BLaER1 treated with 17β-estradiol and CSF1 and Interleukin-3, amounts not matched to agents 10 nM and 100 nM (cell line): ENCODE measurements at regions not wholly inside any gene's neighbourhood (a gene's known extent, or its start where the extent isn't known, plus 50 kb on each side); places are given as distances from the start of the nearest gene placed in this dataset.

Experiments used
- H3K27ac ChIP-seq, 11 experiments: shearing (Covaris generic); formaldehyde crosslinking; 2 replicates each; pipeline ENCODE4 v1.8.1; 2022
- H3K27me3 ChIP-seq, 11 experiments: shearing (Covaris generic); formaldehyde crosslinking; 2 replicates each; pipeline ENCODE4 v1.8.1; 2022
- H3K36me3 ChIP-seq, 11 experiments: shearing (Covaris generic); formaldehyde crosslinking; 2 replicates each; pipeline ENCODE4 v1.8.1; 2022
- H3K4me1 ChIP-seq, 10 experiments: shearing (Covaris generic); formaldehyde crosslinking; 2 replicates each; pipeline ENCODE4 v1.8.1; 2022
- H3K4me2 ChIP-seq, 11 experiments: shearing (Covaris generic); formaldehyde crosslinking; 2 replicates each; pipeline ENCODE4 v1.8.1; 2022
- H3K4me3 ChIP-seq, 10 experiments: shearing (Covaris generic); formaldehyde crosslinking; 2 replicates each; pipeline ENCODE4 v1.8.1; 2022
- H3K9ac ChIP-seq, 11 experiments: shearing (Covaris generic); formaldehyde crosslinking; 2 replicates each; pipeline ENCODE4 v1.8.1; 2022
- H3K9me3 ChIP-seq, 11 experiments: shearing (Covaris generic); formaldehyde crosslinking; replicated peaks in 1 of 11; 2 replicates each; pipeline ENCODE4 v1.8.1; 2022
- H4K20me1 ChIP-seq, 11 experiments: shearing (Covaris generic); formaldehyde crosslinking; 2 replicates each; pipeline ENCODE4 v1.8.1; 2022
- Cebpa-rat ChIP-seq, 11 experiments: shearing (Covaris generic); IDR thresholded peaks; 2 replicates each; pipeline ENCODE4 v1.8.1; 2022

DNA sequence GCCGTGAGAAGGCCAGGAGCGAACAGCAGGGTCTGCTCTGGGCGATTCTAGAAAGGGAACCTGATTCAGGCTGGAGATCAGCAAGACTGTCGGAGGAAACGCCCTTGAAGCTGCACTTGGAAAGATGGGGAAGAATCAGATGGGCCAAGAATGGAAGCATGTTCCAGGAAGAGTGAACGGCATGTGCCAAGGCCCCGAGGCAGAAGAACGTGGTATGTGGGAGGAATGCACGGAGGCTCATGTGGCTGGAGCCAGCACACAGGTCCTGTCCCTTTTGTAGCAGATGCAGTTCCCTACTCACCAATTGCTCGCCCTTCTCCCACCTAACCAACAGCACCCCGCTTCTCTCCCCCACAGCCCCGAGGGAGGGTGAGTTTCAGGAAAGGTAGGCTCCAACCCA lies 180.6 kb downstream of the TFAP2C start:
- Histone ChIP-seq H3K27me3 (no peaks in the 10 kb centered on the region), H3K4me3 (no peak overlapping the region)

GRCh38 chr20:56810141-56810540 lies 181.0 kb downstream of the TFAP2C start:
- Histone ChIP-seq H3K27ac (no peak overlapping the region), H3K4me1 (peaks cover 0 to 9% (median 0%) of the 10 kb centered on the region in 10 experiments; a peak in 4 of 20 replicates), H3K9me3 (no peaks in the 10 kb centered on the region), H3K9ac (no peak overlapping the region), H4K20me1 (no peaks in the 10 kb centered on the region), H3K4me3 (no peak overlapping the region), H3K36me3 (no peaks in the 10 kb centered on the region), H3K27me3 (no peaks in the 10 kb centered on the region), H3K4me2 (no peak overlapping the region)
- TF ChIP-seq Cebpa-rat (IDR thresholded peaks at IDR 0.05) = no peak

More for the DNA sequence above, 180.6 kb downstream of the TFAP2C start:
- Histone ChIP-seq H3K36me3 (no peaks in the 10 kb centered on the region), H3K9ac (no peak overlapping the region), H3K4me2 (no peak overlapping the region), H3K9me3 (no peaks in the 10 kb centered on the region), H3K27ac (no peak overlapping the region), H3K4me1 (peaks cover 0 to 9% (median 0%) of the 10 kb centered on the region in 10 experiments; a peak in 4 of 20 replicates), H4K20me1 (no peaks in the 10 kb centered on the region)
- no peak for TF ChIP-seq Cebpa-rat (IDR thresholded peaks at IDR 0.05)

DNA sequence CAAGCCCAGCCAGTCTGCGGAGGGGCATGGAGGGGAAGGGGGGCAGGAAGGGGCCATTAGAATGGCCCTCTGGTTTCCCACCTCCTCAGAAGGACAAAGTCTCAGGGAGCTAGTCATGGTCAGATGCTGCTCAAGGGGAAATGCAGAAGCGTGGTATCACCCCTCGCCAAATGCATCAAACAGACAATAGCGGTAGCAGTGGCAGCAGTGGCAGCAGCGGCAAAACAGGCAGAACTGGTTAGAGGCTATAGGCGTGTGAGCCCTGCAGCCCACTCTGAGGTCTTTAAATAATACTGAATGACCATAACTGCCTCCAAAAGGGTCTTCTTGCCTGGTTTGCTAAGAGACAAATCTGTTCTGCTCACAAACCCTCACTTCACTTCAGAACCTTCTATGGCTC lies 186.7 kb downstream of the TFAP2C start:
- Histone ChIP-seq H3K9ac (no peak overlapping the region), H4K20me1 (no peaks in the 10 kb centered on the region), H3K36me3 (no peaks in the 10 kb centered on the region), H3K9me3 (peaks cover 0 to 10% (median 6%) of the 10 kb centered on the region in 11 experiments; a peak in 9 of 22 replicates), H3K27me3 (no peaks in the 10 kb centered on the region), H3K27ac (peak overlapping the region in 1 of 11 experiments; percentile 0; a peak in 2 of 22 replicates), H3K4me2 (peak overlapping the region in 1 of 11 experiments; percentile 0; a peak in 2 of 22 replicates), H3K4me3 (no peak overlapping the region), H3K4me1 (peaks cover 0 to 8% (median 0%) of the 10 kb centered on the region in 10 experiments; a peak in 3 of 20 replicates)
- TF ChIP-seq Cebpa-rat (IDR thresholded peaks at IDR 0.05) = no peak

GRCh38 chr20:56816349-56816748 lies 187.2 kb downstream of the TFAP2C start:
- Histone ChIP-seq H3K4me2 (peak overlapping the region in 5 of 11 experiments; percentile 0 to 39 (median 17); a peak in 5 of 22 replicates), H3K9ac (no peak overlapping the region), H3K27ac (no peak overlapping the region; a peak in 1 of 22 replicates), H3K4me3 (no peak overlapping the region), H3K4me1 (peaks cover 0 to 8% (median 0%) of the 10 kb centered on the region in 10 experiments; a peak in 3 of 20 replicates), H3K36me3 (no peaks in the 10 kb centered on the region), H3K9me3 (peaks cover 0 to 10% (median 6%) of the 10 kb centered on the region in 11 experiments; a peak in 9 of 22 replicates), H4K20me1 (no peaks in the 10 kb centered on the region), H3K27me3 (no peaks in the 10 kb centered on the region)
- peak in 6 of 11 experiments; percentile 23 to 80 (median 54); a peak in 7 of 22 replicates for TF ChIP-seq Cebpa-rat (IDR thresholded peaks at IDR 0.05)

DNA sequence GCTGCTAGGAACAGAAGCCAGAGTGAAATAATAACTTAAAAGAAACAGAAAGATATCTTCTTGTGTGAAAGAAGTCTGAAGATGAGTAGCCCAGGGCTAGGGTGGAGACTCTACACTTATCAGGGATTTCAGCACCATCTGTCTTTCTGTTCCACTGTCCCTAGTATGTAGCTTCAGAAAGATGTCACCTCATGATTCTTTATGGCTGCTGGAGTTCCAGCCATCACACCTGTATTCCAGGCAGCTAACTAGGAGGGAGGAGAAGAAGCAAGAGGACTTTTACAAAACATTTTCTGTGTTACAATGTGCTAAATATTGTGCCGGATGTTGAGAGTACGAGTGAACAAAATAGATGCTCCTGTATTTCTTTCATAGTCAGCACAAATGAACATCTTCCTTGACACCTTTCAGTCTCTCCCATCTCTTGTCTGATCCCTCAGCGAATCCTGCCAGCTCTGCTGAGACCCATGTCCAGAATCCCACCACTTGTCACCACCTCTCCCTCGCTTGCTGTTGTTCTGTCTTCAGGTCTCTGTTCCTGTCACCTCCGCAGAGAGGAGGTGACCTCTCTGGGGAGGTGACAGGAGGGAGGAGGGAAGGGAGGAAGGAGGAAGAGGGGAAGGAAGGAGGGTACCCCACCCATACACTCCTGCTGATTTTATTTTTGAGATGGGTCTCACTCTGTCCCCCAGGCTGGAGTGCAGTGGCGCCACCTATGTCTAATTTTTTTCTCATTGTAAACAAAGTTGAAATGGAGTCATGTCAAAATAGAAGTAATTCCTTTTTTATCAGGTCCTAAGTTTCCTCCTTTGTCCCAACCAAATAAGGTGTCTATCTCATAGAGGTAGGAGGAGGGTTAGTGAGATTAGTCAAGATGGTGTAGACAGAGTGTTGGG lies 188.9 kb downstream of the TFAP2C start:
- Histone ChIP-seq H4K20me1 (no peaks in the 10 kb centered on the region), H3K4me2 (no peak overlapping the region), H3K9me3 (peaks cover 0 to 10% (median 6%) of the 10 kb centered on the region in 11 experiments; a peak in 9 of 22 replicates), H3K4me1 (peaks cover 0 to 8% (median 0%) of the 10 kb centered on the region in 10 experiments; a peak in 3 of 20 replicates), H3K4me3 (no peak overlapping the region), H3K27me3 (no peaks in the 10 kb centered on the region), H3K27ac (no peak overlapping the region), H3K9ac (no peak overlapping the region), H3K36me3 (no peaks in the 10 kb centered on the region)
- no peak for TF ChIP-seq Cebpa-rat (IDR thresholded peaks at IDR 0.05)

GRCh38 chr20:56820984-56821383 lies 191.9 kb downstream of the TFAP2C start:
- TF ChIP-seq Cebpa-rat (IDR thresholded peaks at IDR 0.05) = no peak
- Histone ChIP-seq H3K9ac (no peak overlapping the region), H3K4me1 (peaks cover 0 to 8% (median 0%) of the 10 kb centered on the region in 10 experiments; a peak in 3 of 20 replicates)

GRCh38 chr20:56826306-56826704 lies 197.2 kb downstream of the TFAP2C start:
- H3K9ac ChIP-seq = no peak overlapping the region

More at GRCh38 chr20:56820984-56821383, 191.9 kb downstream of the TFAP2C start:
- no peak overlapping the region for H3K4me2 ChIP-seq
- H3K27ac ChIP-seq = no peak overlapping the region
- H3K27me3 ChIP-seq = no peaks in the 10 kb centered on the region
- H3K36me3 ChIP-seq = no peaks in the 10 kb centered on the region
- no peaks in the 10 kb centered on the region for H4K20me1 ChIP-seq
- H3K9me3 ChIP-seq = peaks cover 0 to 10% (median 6%) of the 10 kb centered on the region in 11 experiments; a peak in 9 of 22 replicates
- no peak overlapping the region for H3K4me3 ChIP-seq

DNA sequence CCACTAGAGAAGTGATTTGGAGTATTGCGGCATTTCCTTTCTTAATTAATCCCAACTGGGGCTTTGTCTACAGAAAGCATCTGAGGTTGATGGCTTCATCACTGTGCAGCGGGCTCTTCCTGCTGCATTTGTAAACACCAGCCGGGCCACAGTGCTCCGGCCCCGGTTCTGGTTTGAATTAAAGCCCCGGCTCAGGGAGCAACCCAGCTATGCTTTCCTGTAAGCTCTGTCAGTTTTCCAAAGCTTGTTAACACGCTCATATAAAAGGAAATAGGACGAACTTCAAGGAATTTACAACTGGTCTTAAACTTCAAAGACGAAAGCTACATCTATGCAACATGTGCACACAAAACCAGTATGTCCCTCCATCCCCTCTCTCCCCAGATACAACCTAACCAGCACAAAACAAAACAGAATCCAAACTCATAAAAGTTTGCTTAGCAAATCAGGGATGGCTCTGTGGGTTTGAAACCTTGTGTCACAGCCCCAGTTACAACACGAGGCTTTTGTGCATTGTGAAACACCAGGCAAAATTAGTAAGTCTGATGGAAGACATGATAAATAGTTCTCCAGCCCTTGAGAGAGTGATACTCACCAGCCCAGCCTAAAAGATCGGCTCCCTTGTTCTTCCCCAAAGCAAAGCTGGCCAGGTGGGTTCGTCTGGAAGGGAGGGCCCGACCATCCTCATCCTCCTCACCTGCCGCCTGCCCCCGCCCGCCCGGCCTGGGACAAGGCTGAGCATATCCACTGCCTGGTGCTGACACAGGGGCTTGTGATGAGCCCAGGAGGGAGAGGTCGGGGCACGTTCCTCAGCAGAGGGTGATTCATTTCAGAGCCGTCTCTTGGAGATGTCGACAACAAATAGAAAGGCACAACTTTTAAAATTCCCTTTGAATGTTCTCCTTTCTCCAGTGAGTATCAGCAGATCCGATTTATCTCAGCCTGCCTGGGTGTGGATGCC lies 197.9 kb downstream of the TFAP2C start:
- H3K27me3 ChIP-seq = no peaks in the 10 kb centered on the region
- H3K4me3 ChIP-seq = no peak overlapping the region

More at GRCh38 chr20:56826306-56826704, 197.2 kb downstream of the TFAP2C start:
- no peaks in the 10 kb centered on the region for H3K36me3 ChIP-seq
- peaks cover 0 to 20% (median 15%) of the 10 kb centered on the region in 10 experiments; a peak in 15 of 20 replicates for H3K4me1 ChIP-seq
- H3K27me3 ChIP-seq = no peaks in the 10 kb centered on the region
- no peak overlapping the region for H3K27ac ChIP-seq
- no peaks in the 10 kb centered on the region for H4K20me1 ChIP-seq
- H3K4me3 ChIP-seq = no peak overlapping the region
- no peak overlapping the region for H3K4me2 ChIP-seq
- TF ChIP-seq Cebpa-rat (IDR thresholded peaks at IDR 0.05) = no peak
- peaks cover 0 to 5% (median 0%) of the 10 kb centered on the region in 11 experiments; a peak in 1 of 22 replicates for H3K9me3 ChIP-seq

More for the DNA sequence above, 197.9 kb downstream of the TFAP2C start:
- peak overlapping the region in 1 of 11 experiments; percentile 18; a peak in 1 of 22 replicates for H3K27ac ChIP-seq
- H3K4me2 ChIP-seq = 0 out of 22 replicates have a peak overlapping the region, but pooled peaks of 1 of the 11 experiments have one; percentile 1
- H3K9me3 ChIP-seq = peaks cover 0 to 5% (median 0%) of the 10 kb centered on the region in 11 experiments; a peak in 1 of 22 replicates
- no peaks in the 10 kb centered on the region for H4K20me1 ChIP-seq
- H3K9ac ChIP-seq = no peak overlapping the region
- TF ChIP-seq Cebpa-rat (IDR thresholded peaks at IDR 0.05) = no peak
- H3K4me1 ChIP-seq = peaks cover 0 to 20% (median 15%) of the 10 kb centered on the region in 10 experiments; a peak in 15 of 20 replicates
- no peaks in the 10 kb centered on the region for H3K36me3 ChIP-seq
